ENCODE measurements at regions not wholly inside any gene's neighbourhood (a gene's known extent, or its start where the extent isn't known, plus 50 kb on each side); places are given as distances from the start of the nearest gene placed in this dataset.

GRCh38 chr7:113456533-113456932, 338.2 kb upstream of the SMIM30 start:
- DNase-seq = no peak

GRCh38 chr7:113454597-113455169, 336.3 kb upstream of the SMIM30 start:
- DNase-seq = no peak

GRCh38 chr7:113452245-113452644, 333.9 kb upstream of the SMIM30 start:
- no peak for DNase-seq

GRCh38 chr7:113446791-113447190, 328.4 kb upstream of the SMIM30 start:
- DNase-seq = no peak

- DNase-seq = no peak
Measured at GRCh38 chr7:113446391-113446790, 328.0 kb upstream of the SMIM30 start.

- no peak for DNase-seq
Measured at GRCh38 chr7:113444261-113444660, 325.9 kb upstream of the SMIM30 start.

GRCh38 chr7:113440173-113440572, 321.8 kb upstream of the SMIM30 start:
- DNase-seq = no peak

- DNase-seq = no peak
Measured at GRCh38 chr7:113431406-113431805, 313.1 kb upstream of the SMIM30 start.

GRCh38 chr7:113424185-113424817, 305.9 kb upstream of the SMIM30 start:
- DNase-seq = no peak

- peak in 12 of 14 donors; percentile 6 to 60 (median 28) for DNase-seq
Measured at GRCh38 chr7:113421696-113422330, 303.5 kb upstream of the SMIM30 start.

GRCh38 chr7:113414401-113415035, 296.2 kb upstream of the SMIM30 start:
- no peak for DNase-seq

GRCh38 chr7:113412410-113412809, 294.1 kb upstream of the SMIM30 start:
- DNase-seq = no peak

- no peak for DNase-seq
Measured at GRCh38 chr7:113410796-113411195, 292.4 kb upstream of the SMIM30 start.

- DNase-seq = no peak
Measured at GRCh38 chr7:113408999-113409398, 290.6 kb upstream of the SMIM30 start.

- DNase-seq = no peak
Measured at GRCh38 chr7:113405296-113406056, 287.1 kb upstream of the SMIM30 start.

- DNase-seq = no peak
Measured at GRCh38 chr7:113404245-113404644, 285.9 kb upstream of the SMIM30 start.

- no peak for DNase-seq
Measured at GRCh38 chr7:113402482-113402881, 284.1 kb upstream of the SMIM30 start.

GRCh38 chr7:113402005-113402404, 283.7 kb upstream of the SMIM30 start:
- no peak for DNase-seq

GRCh38 chr7:113394856-113395255, 276.5 kb upstream of the SMIM30 start:
- no peak for DNase-seq

- DNase-seq = no peak
Measured at GRCh38 chr7:113392841-113393540, 274.6 kb upstream of the SMIM30 start.

- DNase-seq = no peak
Measured at GRCh38 chr7:113392421-113392820, 274.1 kb upstream of the SMIM30 start.

- no peak for DNase-seq
Measured at GRCh38 chr7:113389112-113389646, 270.8 kb upstream of the SMIM30 start.
